Natural killer cell (primary cell): ENCODE measurements at regions not wholly inside any gene's neighbourhood (a gene's known extent, or its start where the extent isn't known, plus 50 kb on each side); places are given as distances from the start of the nearest gene placed in this dataset.
"Not testable (repeated sequence)": the region's sequence is repeated elsewhere in the genome, so short reads cannot be mapped to it uniquely, and the experiment has no call there.

ENCODE experiments used
- ATAC-seq, 3 donors: fragments of 150-1000 bp in 2 of 3; fragments of 200-7000 bp in 1 of 3; cut with Tn5 transposase; 1 replicate in 1 of 3; 2 replicates in 2 of 3; pipeline ENCODE4 v1.10.0; 2021; ENCODE audit warnings: mild to moderate bottlenecking in 2 of 3, moderate library complexity in 2 of 3
- DNase-seq, 2 donors: peaks; one replicate each; pipeline versions ENCODE4 v3.0.0 to v3.0.0-alpha.2; 2013 to 2021; ENCODE audit warnings: mixed read lengths in 1 of 2
- H3K27ac ChIP-seq: one replicate; pipeline ENCODE4 v1.5.1; 2013; ENCODE audit warnings: mild to moderate bottlenecking, low read length
- H3K27me3 ChIP-seq: one replicate; pipeline ENCODE4 v1.6.1; 2013; ENCODE audit warnings: low read length; ENCODE audit not compliant: control insufficient read depth, insufficient read depth
- H3K36me3 ChIP-seq: one replicate; pipeline ENCODE4 v1.6.1; 2013; ENCODE audit warnings: low read length; ENCODE audit not compliant: control insufficient read depth, insufficient read depth
- H3K4me1 ChIP-seq: one replicate; pipeline ENCODE4 v1.6.1; 2013; ENCODE audit warnings: low read length; ENCODE audit not compliant: control insufficient read depth, insufficient read depth
- H3K4me3 ChIP-seq: one replicate; pipeline ENCODE4 v1.5.1; 2013; ENCODE audit warnings: low read length
- H3K9me3 ChIP-seq: one replicate; pipeline ENCODE4 v1.6.1; 2013; ENCODE audit warnings: low read length; ENCODE audit not compliant: control insufficient read depth, insufficient read depth
- H3K27ac Mint-ChIP-seq, 2 donors: one replicate each; pipeline ENCODE4 v1.8.0; 2022; ENCODE audit warnings: mild to moderate bottlenecking in 2 of 2, mixed read lengths in 2 of 2, moderate library complexity in 1 of 2
- H3K27me3 Mint-ChIP-seq, 2 donors: one replicate each; pipeline ENCODE4 v1.8.0; 2022; ENCODE audit warnings: low read depth in 2 of 2, mixed read lengths in 2 of 2
- H3K36me3 Mint-ChIP-seq: one replicate; pipeline ENCODE4 v1.8.0; 2022; ENCODE audit warnings: mixed read lengths
- H3K4me1 Mint-ChIP-seq, 2 donors: one replicate each; pipeline ENCODE4 v1.8.0; 2022; ENCODE audit warnings: mixed read lengths in 2 of 2
- H3K4me3 Mint-ChIP-seq: one replicate; pipeline ENCODE4 v1.8.0; 2022; ENCODE audit warnings: mild to moderate bottlenecking, moderate library complexity, mixed read lengths
- H3K9me3 Mint-ChIP-seq, 2 donors: one replicate each; pipeline ENCODE4 v1.8.0; 2022; ENCODE audit warnings: mixed read lengths in 2 of 2
- WGBS: methylation state at CpG from one replicate; pipeline ENCODE4 v1.1.7; 2013; ENCODE audit warnings: missing lambda C conversion rate; ENCODE audit not compliant: insufficient coverage; 5-methylcytosine and 5-hydroxymethylcytosine counted together
- intact Hi-C: fragments of 100-400 bp; cut with micrococcal nuclease; formaldehyde crosslinking; loops from one replicate; pipeline ENCODE4 v1.14.2; 2022
- TF ChIP-seq, protein P1 (sequence below): fragments of 200-600 bp; IDR thresholded peaks from one replicate; pipeline ENCODE4 v1.8.0; 2022; ENCODE audit warnings: antibody characterized with exemption

DNA sequence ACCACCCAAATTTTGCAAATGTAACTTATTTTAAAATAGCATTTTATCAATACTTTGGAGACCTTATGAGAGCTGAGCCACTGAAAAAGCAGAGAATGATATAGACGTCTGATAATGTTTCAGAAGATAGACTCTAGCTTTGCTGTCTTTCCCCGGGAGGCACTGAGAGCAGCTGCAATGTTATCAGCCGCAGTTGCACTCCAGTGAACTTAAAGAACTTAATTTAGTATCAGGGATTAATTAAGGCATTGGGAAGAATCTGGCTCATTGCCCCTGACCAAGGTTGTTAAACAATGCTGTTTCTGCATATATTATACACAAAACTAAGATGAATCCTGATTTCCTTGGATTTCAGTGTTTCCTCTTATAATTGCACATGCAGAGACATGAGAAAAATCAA, 75.7 kb upstream of the SGCG start:
- no peak overlapping the region for H3K4me3 Mint-ChIP-seq
- no peaks in the 10 kb centered on the region for H3K36me3 ChIP-seq
- H3K9me3 ChIP-seq: no peaks in the 10 kb centered on the region
- ATAC-seq (no peak), DNase-seq (no peak)
- no peak overlapping the region for H3K27ac ChIP-seq
- no peak overlapping the region for H3K4me3 ChIP-seq
- H3K4me1 Mint-ChIP-seq: no peaks in the 10 kb centered on the region
- H3K36me3 Mint-ChIP-seq: no peaks in the 10 kb centered on the region
- peaks cover 0 to 10% of the 10 kb centered on the region in 2 donors for H3K9me3 Mint-ChIP-seq
- no peak overlapping the region for H3K27ac Mint-ChIP-seq
- intact Hi-C loops: no loop called here
- no peaks in the 10 kb centered on the region for H3K27me3 Mint-ChIP-seq
- TF ChIP-seq, protein P1, sequence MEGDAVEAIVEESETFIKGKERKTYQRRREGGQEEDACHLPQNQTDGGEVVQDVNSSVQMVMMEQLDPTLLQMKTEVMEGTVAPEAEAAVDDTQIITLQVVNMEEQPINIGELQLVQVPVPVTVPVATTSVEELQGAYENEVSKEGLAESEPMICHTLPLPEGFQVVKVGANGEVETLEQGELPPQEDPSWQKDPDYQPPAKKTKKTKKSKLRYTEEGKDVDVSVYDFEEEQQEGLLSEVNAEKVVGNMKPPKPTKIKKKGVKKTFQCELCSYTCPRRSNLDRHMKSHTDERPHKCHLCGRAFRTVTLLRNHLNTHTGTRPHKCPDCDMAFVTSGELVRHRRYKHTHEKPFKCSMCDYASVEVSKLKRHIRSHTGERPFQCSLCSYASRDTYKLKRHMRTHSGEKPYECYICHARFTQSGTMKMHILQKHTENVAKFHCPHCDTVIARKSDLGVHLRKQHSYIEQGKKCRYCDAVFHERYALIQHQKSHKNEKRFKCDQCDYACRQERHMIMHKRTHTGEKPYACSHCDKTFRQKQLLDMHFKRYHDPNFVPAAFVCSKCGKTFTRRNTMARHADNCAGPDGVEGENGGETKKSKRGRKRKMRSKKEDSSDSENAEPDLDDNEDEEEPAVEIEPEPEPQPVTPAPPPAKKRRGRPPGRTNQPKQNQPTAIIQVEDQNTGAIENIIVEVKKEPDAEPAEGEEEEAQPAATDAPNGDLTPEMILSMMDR: no peak
- no peaks in the 10 kb centered on the region for H3K27me3 ChIP-seq
- no peaks in the 10 kb centered on the region for H3K4me1 ChIP-seq
- 91% methylated on average over 3 of the region's 3 CpGs for WGBS

DNA sequence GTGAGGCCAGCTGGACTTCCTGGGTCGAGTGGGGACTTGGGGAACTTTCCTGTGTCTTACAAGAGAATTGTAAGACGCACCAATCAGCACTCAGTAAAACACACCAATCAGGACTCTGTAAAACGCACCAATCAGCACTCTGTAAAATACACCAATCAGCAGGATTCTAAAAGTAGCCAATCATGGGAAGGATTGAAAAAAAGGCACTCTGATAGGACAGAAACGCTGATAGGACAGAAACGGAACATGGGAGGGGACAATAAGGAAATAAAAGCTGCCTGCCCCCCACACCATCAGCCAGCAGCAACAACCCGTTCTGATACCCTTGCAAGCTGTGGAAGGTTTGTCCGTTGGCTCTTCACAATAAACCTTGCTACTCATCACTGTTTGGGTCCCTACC, 73.1 kb upstream of the SGCG start:
- Mint-ChIP-seq H3K27me3 (no peaks in the 10 kb centered on the region), H3K27ac (no peak overlapping the region), H3K4me1 (no peaks in the 10 kb centered on the region), H3K4me3 (no peak overlapping the region), H3K9me3 (peaks cover 0 to 6% of the 10 kb centered on the region in 2 donors), H3K36me3 (no peaks in the 10 kb centered on the region)
- ATAC-seq (no peak), DNase-seq (no peak)
- peaks cover 2% of the 10 kb centered on the region for H3K9me3 ChIP-seq
- TF ChIP-seq, protein P1: no peak
- no peak overlapping the region for H3K27ac ChIP-seq
- intact Hi-C loops: no loop called here
- H3K36me3 ChIP-seq: no peaks in the 10 kb centered on the region
- H3K4me3 ChIP-seq: no peak overlapping the region
- WGBS: 88% methylated on average over 7 of the region's 7 CpGs
- H3K4me1 ChIP-seq: no peaks in the 10 kb centered on the region
- H3K27me3 ChIP-seq: no peaks in the 10 kb centered on the region

DNA sequence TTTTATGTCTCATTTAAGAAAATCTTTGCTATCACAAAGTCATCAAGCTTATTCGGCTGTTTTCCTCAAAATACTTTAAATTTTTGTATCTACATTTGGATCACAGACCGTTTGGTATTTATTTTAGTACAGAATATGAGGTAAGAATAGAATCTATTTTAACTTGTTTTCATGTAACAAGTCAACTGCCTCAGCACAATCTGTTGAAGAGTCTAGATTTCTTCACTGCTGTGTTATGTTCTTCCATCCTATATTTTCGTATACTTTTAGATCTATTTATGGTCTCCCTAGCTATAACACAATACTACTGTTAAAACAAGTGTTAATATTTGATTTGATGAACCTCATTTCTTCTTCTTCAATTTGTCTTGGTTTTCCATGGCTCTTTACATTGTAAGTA, 61.6 kb upstream of the SGCG start:
- Mint-ChIP-seq H3K4me1 (no peaks in the 10 kb centered on the region), H3K9me3 (peaks cover 5 to 8% of the 10 kb centered on the region in 2 donors), H3K4me3 (no peak overlapping the region), H3K36me3 (no peaks in the 10 kb centered on the region), H3K27ac (no peak overlapping the region), H3K27me3 (peaks cover 0 to 6% of the 10 kb centered on the region in 2 donors)
- no peaks in the 10 kb centered on the region for H3K9me3 ChIP-seq
- intact Hi-C loops: no loop called here
- H3K4me3 ChIP-seq: no peak overlapping the region
- no peak overlapping the region for H3K27ac ChIP-seq
- no CpG with 5 or more reads among the region's 3 CpGs for WGBS
- DNase-seq (no peak), ATAC-seq (no peak)
- H3K36me3 ChIP-seq: no peaks in the 10 kb centered on the region
- H3K4me1 ChIP-seq: no peaks in the 10 kb centered on the region
- H3K27me3 ChIP-seq: no peaks in the 10 kb centered on the region
- TF ChIP-seq, protein P1: no peak

DNA sequence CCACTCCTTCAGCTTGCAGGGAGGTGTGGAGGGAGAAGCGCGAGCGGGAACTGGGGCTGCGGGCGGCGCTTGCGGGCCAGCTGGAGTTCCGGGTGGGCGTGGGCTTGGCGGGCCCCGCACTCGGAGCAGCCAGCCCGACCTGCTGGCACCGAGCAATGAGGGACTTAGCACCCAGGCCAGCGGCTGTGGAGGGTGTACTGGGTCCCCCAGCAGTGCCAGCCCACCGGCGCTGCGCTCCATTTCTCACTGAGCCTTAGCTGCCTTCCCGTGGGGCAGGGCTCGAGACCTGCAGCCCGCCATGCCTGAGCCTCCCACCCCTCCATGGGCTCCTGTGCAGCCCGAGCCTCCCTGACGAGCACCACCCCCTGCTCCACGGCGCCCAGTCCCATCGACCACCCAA, 53.2 kb upstream of the SGCG start:
- H3K36me3 Mint-ChIP-seq, H3K9me3 Mint-ChIP-seq, H3K27me3 ChIP-seq, DNase-seq, H3K27me3 Mint-ChIP-seq, H3K4me3 Mint-ChIP-seq, H3K27ac Mint-ChIP-seq, H3K4me3 ChIP-seq, H3K9me3 ChIP-seq, ATAC-seq, H3K36me3 ChIP-seq, H3K4me1 Mint-ChIP-seq, H3K27ac ChIP-seq, H3K4me1 ChIP-seq, intact Hi-C loops: not testable (repeated sequence)
- 91% methylated on average over 26 of the region's 26 CpGs for WGBS
